Mesothelial cell of epicardium (in vitro differentiated cells): ENCODE measurements at regions not wholly inside any gene's neighbourhood (a gene's known extent, or its start where the extent isn't known, plus 50 kb on each side); places are given as distances from the start of the nearest gene placed in this dataset.

ENCODE experiments used
- DNase-seq, 2 experiments: peaks; one replicate each; pipeline ENCODE4 v3.0.0; 2021; ENCODE audit warnings: low spot score in 2 of 2; ENCODE audit not compliant: unreplicated experiment in 2 of 2
- H3K27ac Mint-ChIP-seq: 2 replicates; pipeline ENCODE4 v1.8.0; 2021; ENCODE audit warnings: mixed read lengths
- H3K27me3 Mint-ChIP-seq: 2 replicates; pipeline ENCODE4 v1.8.0; 2021; ENCODE audit warnings: low read depth, mixed read lengths
- H3K36me3 Mint-ChIP-seq: 2 replicates; pipeline ENCODE4 v1.8.0; 2021; ENCODE audit warnings: mixed read lengths
- H3K4me1 Mint-ChIP-seq: 2 replicates; pipeline ENCODE4 v1.8.0; 2021; ENCODE audit warnings: mixed read lengths
- H3K4me3 Mint-ChIP-seq: 2 replicates; pipeline ENCODE4 v1.8.0; 2021; ENCODE audit warnings: mild to moderate bottlenecking, moderate library complexity, mixed read lengths
- H3K9me3 Mint-ChIP-seq: 2 replicates; pipeline ENCODE4 v1.8.0; 2021; ENCODE audit warnings: mixed read lengths
- CTCF ChIP-seq: fragments of 200-600 bp; sonication (generic); IDR thresholded peaks from one replicate; pipeline ENCODE4 v1.5.0; 2021; ENCODE audit warnings: antibody characterized with exemption; ENCODE audit not compliant: unreplicated experiment

GRCh38 chr15:98529205-98530145 lies 118.9 kb upstream of the IGF1R start:
- Mint-ChIP-seq H3K27me3 (peaks cover 22% of the 10 kb centered on the region), H3K4me3 (no peak overlapping the region), H3K4me1 (no peaks in the 10 kb centered on the region), H3K9me3 (no peaks in the 10 kb centered on the region), H3K36me3 (no peaks in the 10 kb centered on the region), H3K27ac (no peak overlapping the region)
- no peak for TF ChIP-seq CTCF
- DNase-seq, result no peak

- TF ChIP-seq CTCF, result no peak
- no peak overlapping the region for H3K27ac Mint-ChIP-seq
- H3K36me3 Mint-ChIP-seq, result no peaks in the 10 kb centered on the region
- H3K9me3 Mint-ChIP-seq, result no peaks in the 10 kb centered on the region
- no peak overlapping the region for H3K4me3 Mint-ChIP-seq
- no peaks in the 10 kb centered on the region for H3K4me1 Mint-ChIP-seq
- H3K27me3 Mint-ChIP-seq, result peaks cover 22% of the 10 kb centered on the region
- no peak for DNase-seq
Observed at GRCh38 chr15:98530570-98530969, 117.8 kb upstream of the IGF1R start.

DNA sequence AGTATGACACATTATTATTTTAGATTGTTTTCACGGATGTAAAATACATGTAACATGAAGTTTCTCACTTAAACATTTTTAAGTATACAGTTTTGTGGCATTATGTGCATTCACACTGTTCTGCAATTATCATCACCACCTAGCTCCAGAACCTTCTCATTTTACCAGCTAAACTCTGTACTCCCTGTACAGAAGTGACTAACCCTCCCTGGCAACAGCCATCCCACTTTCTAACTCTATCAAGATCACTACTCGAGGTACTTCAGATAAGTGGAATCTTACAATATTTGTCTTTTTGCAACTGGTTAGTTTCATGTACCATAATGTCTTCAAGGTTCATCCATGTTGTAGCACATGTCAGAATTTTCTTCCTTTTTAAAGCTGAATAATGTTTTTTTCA lies 116.3 kb upstream of the IGF1R start:
- no peaks in the 10 kb centered on the region for H3K36me3 Mint-ChIP-seq
- no peak overlapping the region for H3K4me3 Mint-ChIP-seq
- H3K4me1 Mint-ChIP-seq, result no peaks in the 10 kb centered on the region
- DNase-seq, result no peak
- no peaks in the 10 kb centered on the region for H3K9me3 Mint-ChIP-seq
- no peak overlapping the region for H3K27ac Mint-ChIP-seq
- TF ChIP-seq CTCF, result no peak
- peaks cover 24% of the 10 kb centered on the region for H3K27me3 Mint-ChIP-seq

DNA sequence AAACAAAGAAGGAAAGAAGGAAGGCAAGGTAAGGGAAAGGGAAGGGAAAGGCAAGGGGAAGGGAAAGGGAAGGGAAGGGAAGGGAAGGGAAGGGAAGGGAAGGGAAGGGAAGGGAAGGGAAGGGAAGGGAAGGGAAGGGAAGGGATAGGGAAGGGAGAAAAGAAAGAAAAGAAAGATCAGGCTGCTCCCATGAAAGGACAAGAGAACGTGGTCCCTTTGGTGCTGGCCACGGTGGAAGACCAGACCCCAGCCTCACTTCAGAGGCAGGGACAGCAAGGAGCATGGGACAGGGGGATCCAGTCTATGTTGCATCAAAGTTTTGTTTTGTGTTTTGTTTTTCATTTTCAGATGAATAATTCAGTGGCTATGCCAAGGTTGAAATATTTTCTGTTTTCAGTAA lies 111.4 kb upstream of the IGF1R start:
- peaks cover 37% of the 10 kb centered on the region for H3K27me3 Mint-ChIP-seq
- no peaks in the 10 kb centered on the region for H3K4me1 Mint-ChIP-seq

GRCh38 chr15:98537516-98538060 lies 110.8 kb upstream of the IGF1R start:
- DNase-seq, result no peak
- no peak for TF ChIP-seq CTCF
- Mint-ChIP-seq H3K36me3 (no peaks in the 10 kb centered on the region), H3K9me3 (no peaks in the 10 kb centered on the region), H3K4me3 (no peak overlapping the region), H3K4me1 (no peaks in the 10 kb centered on the region), H3K27ac (no peak overlapping the region), H3K27me3 (peaks cover 37% of the 10 kb centered on the region)

More for the DNA sequence above, 111.4 kb upstream of the IGF1R start:
- H3K4me3 Mint-ChIP-seq, result no peak overlapping the region
- H3K27ac Mint-ChIP-seq, result no peak overlapping the region
- no peaks in the 10 kb centered on the region for H3K9me3 Mint-ChIP-seq
- DNase-seq, result no peak
- no peak for TF ChIP-seq CTCF
- no peaks in the 10 kb centered on the region for H3K36me3 Mint-ChIP-seq
